H9 (cell line): ENCODE measurements at regions not wholly inside any gene's neighbourhood (a gene's known extent, or its start where the extent isn't known, plus 50 kb on each side); places are given as distances from the start of the nearest gene placed in this dataset.

Experiments
- DNase-seq: peaks from one replicate; pipeline ENCODE4 v3.0.0-alpha.2; 2017
- H2AFZ ChIP-seq: one replicate; pipeline ENCODE4 v1.6.1; 2013; ENCODE audit warnings: mild to moderate bottlenecking, low read length, control low read depth, moderate library complexity
- H2AK5ac ChIP-seq: 2 replicates; pipeline ENCODE4 v1.6.1; 2013; ENCODE audit warnings: low read length, control low read depth, mixed read lengths; ENCODE audit not compliant: insufficient read length
- H2BK120ac ChIP-seq: one replicate; pipeline ENCODE4 v1.6.1; 2013; ENCODE audit warnings: low read depth, mild to moderate bottlenecking, low read length, control low read depth, inconsistent platforms; ENCODE audit not compliant: poor library complexity, severe bottlenecking
- H2BK12ac ChIP-seq: 2 replicates; pipeline ENCODE4 v1.6.1; 2013; ENCODE audit warnings: low read length, control low read depth, mixed read lengths, low read depth; ENCODE audit not compliant: insufficient read length
- H2BK15ac ChIP-seq: 2 replicates; pipeline ENCODE4 v1.6.1; 2013; ENCODE audit warnings: low read depth, low read length, control low read depth
- H2BK20ac ChIP-seq: one replicate; pipeline ENCODE4 v1.6.1; 2013; ENCODE audit warnings: low read depth, mild to moderate bottlenecking, low read length, control low read depth, inconsistent platforms; ENCODE audit not compliant: poor library complexity, severe bottlenecking
- H2BK5ac ChIP-seq: 2 replicates; pipeline ENCODE4 v1.6.1; 2013; ENCODE audit warnings: low read length, control low read depth, mixed read lengths; ENCODE audit not compliant: insufficient read length
- H3K14ac ChIP-seq: 2 replicates; pipeline ENCODE4 v1.6.1; 2013; ENCODE audit warnings: low read length, control low read depth; ENCODE audit not compliant: insufficient read depth
- H3K18ac ChIP-seq: 2 replicates; pipeline ENCODE4 v1.6.1; 2013; ENCODE audit warnings: low read depth, mild to moderate bottlenecking, mixed read lengths, low read length, control low read depth; ENCODE audit not compliant: insufficient read length
- H3K23ac ChIP-seq: 2 replicates; pipeline ENCODE4 v1.6.1; 2013; ENCODE audit warnings: low read length, control low read depth, mixed read lengths, low read depth; ENCODE audit not compliant: insufficient read length
- H3K23me2 ChIP-seq: 2 replicates; pipeline ENCODE4 v1.6.1; 2013; ENCODE audit warnings: low read depth, mild to moderate bottlenecking, mixed read lengths, low read length, control low read depth; ENCODE audit not compliant: insufficient read length, poor library complexity, severe bottlenecking
- H3K27ac ChIP-seq: 2 replicates; pipeline ENCODE4 v1.5.1; 2013; ENCODE audit warnings: low read length, control low read depth, mixed read lengths, low read depth; ENCODE audit not compliant: insufficient read length
- H3K27me3 ChIP-seq: 2 replicates; pipeline ENCODE4 v1.6.1; 2013; ENCODE audit warnings: low read length, control low read depth, inconsistent platforms; ENCODE audit not compliant: insufficient read depth
- H3K4ac ChIP-seq: 2 replicates; pipeline ENCODE4 v1.6.1; 2013; ENCODE audit warnings: low read depth, mild to moderate bottlenecking, control low read depth, inconsistent platforms, low read length, moderate library complexity
- H3K4me1 ChIP-seq: 2 replicates; pipeline ENCODE4 v1.6.1; 2013; ENCODE audit warnings: low read length, control low read depth, inconsistent platforms; ENCODE audit not compliant: insufficient read depth
- H3K4me2 ChIP-seq: 2 replicates; pipeline ENCODE4 v1.6.1; 2013; ENCODE audit warnings: low read length, control low read depth, mixed read lengths; ENCODE audit not compliant: insufficient read length, insufficient read depth
- H3K56ac ChIP-seq: 2 replicates; pipeline ENCODE4 v1.6.1; 2013; ENCODE audit warnings: low read depth, mild to moderate bottlenecking, mixed read lengths, low read length, control low read depth; ENCODE audit not compliant: insufficient read length
- H3K79me1 ChIP-seq: 2 replicates; pipeline ENCODE4 v1.6.1; 2013; ENCODE audit warnings: low read depth, mild to moderate bottlenecking, moderate library complexity, low read length, control low read depth, inconsistent platforms; ENCODE audit not compliant: insufficient read depth, poor library complexity, severe bottlenecking
- H3K79me2 ChIP-seq: 2 replicates; pipeline ENCODE4 v1.6.1; 2013; ENCODE audit warnings: low read length, control low read depth, inconsistent platforms; ENCODE audit not compliant: insufficient read depth
- H3K9ac ChIP-seq: 2 replicates; pipeline ENCODE4 v1.6.1; 2013; ENCODE audit warnings: low read length, control low read depth, mixed read lengths; ENCODE audit not compliant: insufficient read length; ENCODE audit errors: extremely low read depth
- H3K9me3 ChIP-seq: one replicate; pipeline ENCODE4 v1.6.1; 2013; ENCODE audit warnings: low read depth, low read length, inconsistent platforms; ENCODE audit not compliant: control insufficient read depth
- H3T11ph ChIP-seq: one replicate; pipeline ENCODE4 v1.6.1; 2013; ENCODE audit warnings: mild to moderate bottlenecking, low read length, control low read depth, inconsistent platforms
- H4K20me1 ChIP-seq: one replicate; pipeline ENCODE4 v1.6.1; 2013; ENCODE audit not compliant: control insufficient read depth, insufficient read length, insufficient read depth
- H4K5ac ChIP-seq: 2 replicates; pipeline ENCODE4 v1.6.1; 2013; ENCODE audit warnings: low read depth, mild to moderate bottlenecking, mixed read lengths, low read length, control low read depth; ENCODE audit not compliant: insufficient read length
- H4K8ac ChIP-seq: replicated peaks from 2 replicates; pipeline ENCODE4 v1.6.1; 2013; ENCODE audit warnings: low read length, control low read depth, mixed read lengths, low read depth; ENCODE audit not compliant: insufficient read length
- H4K91ac ChIP-seq: 2 replicates; pipeline ENCODE4 v1.6.1; 2013; ENCODE audit warnings: low read depth, mild to moderate bottlenecking, moderate library complexity, mixed read lengths, low read length, control low read depth; ENCODE audit not compliant: insufficient read length
- H3K27ac Mint-ChIP-seq, 3 experiments: 2 replicates in 2 of 3; 3 replicates in 1 of 3; pipeline ENCODE4 v1.8.0; 2020 to 2021; ENCODE audit warnings: mixed read lengths in 3 of 3, mild to moderate bottlenecking in 1 of 3, moderate library complexity in 1 of 3
- H3K27me3 Mint-ChIP-seq: 2 replicates; pipeline ENCODE4 v1.8.0; 2021; ENCODE audit warnings: low read depth, mild to moderate bottlenecking, moderate library complexity, mixed read lengths
- H3K36me3 Mint-ChIP-seq, 3 experiments: 2 replicates in 2 of 3; 3 replicates in 1 of 3; pipeline ENCODE4 v1.8.0; 2020 to 2021; ENCODE audit warnings: low read depth in 3 of 3, mixed read lengths in 3 of 3; ENCODE audit not compliant: insufficient read depth in 1 of 3
- H3K4me1 Mint-ChIP-seq, 2 experiments: 2 replicates each; pipeline ENCODE4 v1.8.0; 2020; ENCODE audit warnings: mixed read lengths in 2 of 2
- H3K4me3 Mint-ChIP-seq, 2 experiments: 2 replicates in 1 of 2; 3 replicates in 1 of 2; pipeline ENCODE4 v1.8.0; 2020 to 2021; ENCODE audit warnings: mild to moderate bottlenecking in 2 of 2, mixed read lengths in 2 of 2, moderate library complexity in 1 of 2
- H3K9me3 Mint-ChIP-seq, 2 experiments: 2 replicates in 1 of 2; 3 replicates in 1 of 2; pipeline ENCODE4 v1.8.0; 2020; ENCODE audit warnings: mild to moderate bottlenecking in 2 of 2, mixed read lengths in 2 of 2, moderate library complexity in 1 of 2
- WGBS: extraction: QIAGEN DNeasy Blood & Tissue Kit; methylation state at CpG from one replicate; pipeline ENCODE4 v1.1.7; 2013; ENCODE audit warnings: missing lambda C conversion rate, low lambda C conversion rate, mixed read lengths; ENCODE audit not compliant: insufficient read length; ENCODE audit errors: extremely low coverage; 5-methylcytosine and 5-hydroxymethylcytosine counted together
- TF ChIP-seq, protein P1 (sequence below): fragments of 200-600 bp; sonication (generic); conservative IDR thresholded peaks from 3 replicates; pipeline ENCODE4 v1.8.0; 2021; ENCODE audit warnings: antibody characterized with exemption, mild to moderate bottlenecking

- H3K27ac Mint-ChIP-seq, result no peak overlapping the region
Measured at GRCh38 chr12:111219440-111219839, 149.5 kb downstream of the PHETA1 start.

More at GRCh38 chr12:111219440-111219839, 149.5 kb downstream of the PHETA1 start:
- Histone ChIP-seq H2BK20ac (no peak overlapping the region), H3K18ac (no peak overlapping the region), H2BK12ac (no peak overlapping the region), H3K9me3 (no peaks in the 10 kb centered on the region), H2AK5ac (no peak overlapping the region), H4K20me1 (no peaks in the 10 kb centered on the region), H2AFZ (no peak overlapping the region), H3K14ac (no peak overlapping the region), H3K27ac (no peak overlapping the region), H2BK15ac (no peak overlapping the region), H3K23me2 (no peaks in the 10 kb centered on the region), H2BK5ac (no peak overlapping the region), H4K91ac (no peak overlapping the region), H3K4me1 (no peaks in the 10 kb centered on the region), H3K9ac (no peak overlapping the region), H3K79me1 (no peaks in the 10 kb centered on the region), H3K79me2 (no peaks in the 10 kb centered on the region), H3K23ac (no peak overlapping the region), H3K56ac (no peak overlapping the region), H4K5ac (no peak overlapping the region), H2BK120ac (no peak overlapping the region), H3K27me3 (no peaks in the 10 kb centered on the region), H3T11ph (no peak overlapping the region), H3K4me2 (no peak overlapping the region), H4K8ac (no peak overlapping the region), H3K4ac (no peak overlapping the region)
- Mint-ChIP-seq H3K9me3 (no peaks in the 10 kb centered on the region), H3K27me3 (peaks cover 3% of the 10 kb centered on the region), H3K4me3 (no peak overlapping the region), H3K4me1 (peaks cover 8 to 19% of the 10 kb centered on the region in 2 experiments; a peak in 3 of 4 replicates), H3K36me3 (peaks cover 0 to 3% (median 0%) of the 10 kb centered on the region in 3 experiments; a peak in 4 of 7 replicates)
- DNase-seq, result no peak
- no CpG with 5 or more reads among the region's 2 CpGs for WGBS
- TF ChIP-seq, protein P1, sequence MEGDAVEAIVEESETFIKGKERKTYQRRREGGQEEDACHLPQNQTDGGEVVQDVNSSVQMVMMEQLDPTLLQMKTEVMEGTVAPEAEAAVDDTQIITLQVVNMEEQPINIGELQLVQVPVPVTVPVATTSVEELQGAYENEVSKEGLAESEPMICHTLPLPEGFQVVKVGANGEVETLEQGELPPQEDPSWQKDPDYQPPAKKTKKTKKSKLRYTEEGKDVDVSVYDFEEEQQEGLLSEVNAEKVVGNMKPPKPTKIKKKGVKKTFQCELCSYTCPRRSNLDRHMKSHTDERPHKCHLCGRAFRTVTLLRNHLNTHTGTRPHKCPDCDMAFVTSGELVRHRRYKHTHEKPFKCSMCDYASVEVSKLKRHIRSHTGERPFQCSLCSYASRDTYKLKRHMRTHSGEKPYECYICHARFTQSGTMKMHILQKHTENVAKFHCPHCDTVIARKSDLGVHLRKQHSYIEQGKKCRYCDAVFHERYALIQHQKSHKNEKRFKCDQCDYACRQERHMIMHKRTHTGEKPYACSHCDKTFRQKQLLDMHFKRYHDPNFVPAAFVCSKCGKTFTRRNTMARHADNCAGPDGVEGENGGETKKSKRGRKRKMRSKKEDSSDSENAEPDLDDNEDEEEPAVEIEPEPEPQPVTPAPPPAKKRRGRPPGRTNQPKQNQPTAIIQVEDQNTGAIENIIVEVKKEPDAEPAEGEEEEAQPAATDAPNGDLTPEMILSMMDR, result no peak
